Prostate gland (tissue), 2 donors: ENCODE measurements at regions not wholly inside any gene's neighbourhood (a gene's known extent, or its start where the extent isn't known, plus 50 kb on each side); places are given as distances from the start of the nearest gene placed in this dataset.

Source experiments
- CTCF ChIP-seq, 4 experiments: fragments of 200-600 bp in 2 of 4; fragments of 450-650 bp in 2 of 4; sonication (generic) in 2 of 4; IDR thresholded peaks; 1 replicate in 3 of 4; 2 replicates in 1 of 4; pipeline ENCODE4 v1.5.1; 2016 to 2019; ENCODE audit warnings: antibody characterized with exemption in 4 of 4, mild to moderate bottlenecking in 2 of 4, moderate library complexity in 2 of 4
- POLR2A ChIP-seq: fragments of 450-650 bp; IDR thresholded peaks from one replicate; pipeline ENCODE4 v1.6.1; 2016; ENCODE audit warnings: antibody characterized with exemption, mild to moderate bottlenecking
- POLR2AphosphoS5 ChIP-seq: sonication (generic); formaldehyde crosslinking; IDR thresholded peaks from one replicate; pipeline ENCODE4 v1.6.1; 2017; ENCODE audit warnings: antibody characterized with exemption

- TF ChIP-seq CTCF (IDR thresholded peaks at IDR 0.05) (no peak), POLR2AphosphoS5 (no peak), POLR2A (no peak)
Measured at GRCh38 chr6:9825526-9825925, 589.3 kb downstream of the TFAP2A start.
